ENCODE measurements at regions not wholly inside any gene's neighbourhood (a gene's known extent, or its start where the extent isn't known, plus 50 kb on each side); places are given as distances from the start of the nearest gene placed in this dataset.

GRCh38 chr1:8112611-8113261 is 86.6 kb upstream of the ERRFI1 start:
- DNase-seq, result no peak

DNA sequence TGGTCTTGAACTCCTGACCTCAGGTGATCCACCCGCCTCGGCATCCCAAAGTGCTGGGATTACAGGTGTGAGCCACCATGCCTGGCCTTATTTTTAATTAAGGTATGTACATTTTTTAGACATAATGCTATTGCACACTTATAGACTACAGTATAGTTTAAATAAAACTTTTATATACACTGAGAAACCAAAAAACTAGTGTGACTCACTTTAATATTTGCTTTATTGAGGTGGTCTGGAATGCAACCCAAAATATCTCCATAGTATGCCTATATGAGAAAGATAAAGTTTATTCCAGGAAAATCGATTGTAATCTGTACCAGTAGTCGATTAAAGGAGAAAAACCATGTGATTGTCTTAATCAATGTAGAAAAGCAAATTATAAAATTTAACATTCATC is 85.5 kb upstream of the ERRFI1 start:
- DNase-seq, result no peak

DNA sequence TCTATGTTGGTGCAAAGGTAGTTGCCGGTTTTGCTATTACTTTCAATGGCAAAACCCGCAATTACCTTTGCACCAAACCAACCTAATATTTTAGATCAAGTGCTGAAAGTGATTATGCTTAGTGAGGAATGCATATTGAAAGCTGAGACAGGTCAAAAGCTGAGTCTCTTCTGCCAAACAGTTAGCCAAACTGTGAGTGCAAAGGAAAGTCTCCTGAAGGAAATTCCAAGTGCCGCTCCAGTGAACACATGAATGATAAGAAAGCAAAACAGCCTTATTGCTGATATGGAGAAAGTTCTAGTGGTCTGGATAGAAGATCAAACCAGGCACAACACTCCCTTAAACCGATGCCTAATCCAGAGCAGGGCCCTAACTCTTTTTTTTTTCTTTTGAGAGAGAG is 83.1 kb upstream of the ERRFI1 start:
- DNase-seq, result no peak

DNA sequence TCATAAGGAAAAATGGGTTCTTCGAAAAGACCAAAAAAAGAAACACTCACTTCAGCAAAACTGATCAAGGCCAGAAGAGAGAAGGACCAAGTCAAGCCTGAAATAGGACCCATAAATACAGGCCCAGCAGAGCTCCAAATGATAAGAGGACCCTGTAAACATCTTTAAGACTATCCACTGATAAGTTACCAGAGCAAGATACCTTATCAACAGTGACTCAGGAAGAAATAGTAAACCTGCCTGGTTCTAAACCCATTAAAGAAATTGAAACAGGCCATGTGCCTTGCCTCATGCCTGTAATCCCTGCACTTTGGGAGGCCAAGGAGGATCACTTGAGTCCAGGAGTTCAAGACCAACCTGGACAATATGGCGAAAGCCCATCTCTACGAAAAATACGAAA is 81.8 kb upstream of the ERRFI1 start:
- DNase-seq, result no peak

DNA sequence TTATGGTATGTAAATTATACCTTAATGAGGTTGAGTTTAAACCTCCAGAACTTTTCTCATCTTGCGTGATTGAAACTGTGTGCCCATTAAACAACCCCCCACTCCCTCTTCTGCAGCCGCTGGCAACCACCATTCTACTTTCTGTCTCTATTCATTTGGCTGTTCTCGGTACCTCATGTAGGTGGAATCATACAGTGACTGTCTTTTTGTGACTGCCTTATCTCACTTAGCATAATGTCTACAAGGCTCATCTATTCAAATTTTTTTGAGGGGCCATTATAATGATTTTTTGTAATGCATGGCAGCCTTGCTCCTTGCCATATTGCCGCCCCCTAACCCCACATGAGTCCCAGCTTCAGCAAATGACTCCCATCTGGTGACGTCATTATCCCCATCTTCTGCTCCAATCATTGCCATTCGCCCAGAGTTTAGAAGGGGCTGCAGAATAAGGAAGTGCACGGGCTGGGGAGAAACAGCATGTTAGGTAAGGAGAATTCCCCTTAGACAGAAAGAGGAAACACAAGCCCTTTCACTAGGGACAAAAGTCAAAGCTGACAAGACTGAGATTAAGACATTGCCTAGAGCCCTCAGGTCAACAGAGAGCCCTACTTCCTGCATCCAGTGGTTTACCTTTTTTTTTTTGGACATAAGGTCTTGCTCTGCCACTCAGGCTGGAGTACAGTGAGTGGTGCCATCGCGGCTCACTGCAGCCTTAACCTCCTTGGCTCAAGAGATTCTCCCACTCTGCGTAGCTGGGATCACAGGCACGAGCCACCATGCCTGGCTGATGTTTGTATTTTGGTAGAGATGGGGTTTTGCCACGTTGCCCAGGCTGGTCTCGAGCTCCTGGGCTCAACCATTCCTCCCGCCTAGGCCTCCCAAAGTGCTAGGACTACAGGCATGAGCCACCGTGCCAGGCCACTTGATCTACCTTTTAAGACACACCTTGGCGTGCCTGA is 78.4 kb upstream of the ERRFI1 start:
- DNase-seq, result no peak

- DNase-seq, result no peak
Observed at GRCh38 chr1:8097908-8098307, 71.8 kb upstream of the ERRFI1 start.

- DNase-seq, result peak; percentile 66
Observed at GRCh38 chr1:8097077-8097799, 71.1 kb upstream of the ERRFI1 start.

- DNase-seq, result no peak
Observed at GRCh38 chr1:8096105-8097011, 70.2 kb upstream of the ERRFI1 start.

- no peak for DNase-seq
Observed at GRCh38 chr1:8095584-8095983, 69.5 kb upstream of the ERRFI1 start.

- no peak for DNase-seq
Observed at GRCh38 chr1:8094481-8095241, 68.6 kb upstream of the ERRFI1 start.

- no peak for DNase-seq
Observed at GRCh38 chr1:8093221-8093980, 67.3 kb upstream of the ERRFI1 start.

DNA sequence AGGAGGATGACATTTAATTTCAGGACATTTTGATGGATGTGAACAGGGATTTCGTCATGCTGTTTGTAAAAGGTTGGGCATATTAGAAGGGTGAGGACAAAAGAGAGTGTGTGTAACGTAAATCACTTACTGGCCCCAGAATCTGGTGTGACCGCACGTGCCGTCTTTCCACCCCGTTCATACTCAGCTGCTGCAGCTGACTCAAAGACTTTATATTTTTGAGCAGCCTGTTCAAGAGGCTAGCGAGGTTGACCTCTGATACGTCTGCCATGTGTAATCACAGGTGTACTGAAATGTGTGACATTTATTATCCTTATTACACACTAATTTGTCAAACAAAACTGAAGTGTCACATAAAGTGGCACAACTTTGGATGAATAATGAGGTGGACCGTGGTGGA is 66.5 kb upstream of the ERRFI1 start:
- DNase-seq, result no peak

- no peak for DNase-seq
Observed at GRCh38 chr1:8091691-8092090, 65.6 kb upstream of the ERRFI1 start.

DNA sequence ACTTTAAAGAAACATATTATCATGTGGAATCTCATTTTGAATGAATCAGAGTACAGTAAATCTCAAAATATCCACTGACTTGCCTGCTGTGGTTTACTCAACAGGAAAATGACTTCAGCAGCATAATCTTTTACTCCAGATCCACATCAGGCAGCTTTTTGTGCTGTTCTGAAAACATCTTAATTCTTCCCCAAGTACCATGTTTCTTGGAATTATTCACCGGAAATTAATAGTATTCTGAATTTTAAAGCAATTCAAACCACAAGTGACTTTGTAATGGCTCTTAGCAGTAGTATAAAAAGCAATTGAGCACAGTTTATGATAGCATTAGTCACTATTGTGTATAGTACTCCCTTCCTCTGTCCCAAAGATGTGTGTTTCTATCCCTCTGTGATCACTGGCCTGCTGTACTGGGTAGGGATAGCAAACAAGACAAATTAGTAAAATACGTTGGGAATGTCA is 64.2 kb upstream of the ERRFI1 start:
- no peak for DNase-seq

- DNase-seq, result no peak
Observed at GRCh38 chr1:8089535-8090228, 63.6 kb upstream of the ERRFI1 start.

DNA sequence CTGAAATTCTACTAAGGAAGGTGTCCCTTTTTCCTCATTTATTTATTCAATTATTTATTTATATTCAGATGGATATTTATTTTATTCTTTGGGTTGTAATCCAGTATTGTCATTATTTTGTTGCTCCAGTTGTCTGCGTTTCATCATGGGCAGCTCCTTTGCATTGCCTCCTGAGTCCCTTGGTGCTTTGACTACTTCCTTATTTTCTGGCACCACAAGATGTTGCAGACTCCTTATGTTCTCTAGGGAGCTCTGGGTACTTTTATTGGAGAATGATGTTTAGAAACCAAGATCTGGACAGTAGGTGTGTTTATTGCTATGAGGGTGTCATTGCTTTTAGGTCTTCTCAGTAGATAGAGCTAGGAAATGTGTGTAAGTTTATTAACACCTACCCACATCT is 59.9 kb upstream of the ERRFI1 start:
- no peak for DNase-seq

DNA sequence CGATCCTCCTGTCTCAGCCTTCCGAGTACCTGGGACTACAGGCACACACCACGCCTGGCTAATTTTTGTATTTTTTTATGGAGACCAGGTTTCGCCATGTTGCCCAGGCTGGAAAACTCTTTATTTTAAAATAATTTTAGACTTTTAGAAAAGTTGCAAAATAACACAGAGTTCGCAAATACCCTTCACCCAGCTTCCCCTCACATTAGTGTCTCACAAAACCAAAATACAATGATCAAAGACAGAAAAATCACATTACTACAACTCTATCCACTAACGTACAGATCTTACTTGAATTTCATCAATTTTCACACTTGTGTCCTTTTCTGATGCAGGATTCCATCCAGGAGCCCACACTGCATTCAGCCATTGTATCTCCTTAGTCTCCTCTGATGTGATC is 58.8 kb upstream of the ERRFI1 start:
- no peak for DNase-seq

- no peak for DNase-seq
Observed at GRCh38 chr1:8083739-8084484, 57.8 kb upstream of the ERRFI1 start.

DNA sequence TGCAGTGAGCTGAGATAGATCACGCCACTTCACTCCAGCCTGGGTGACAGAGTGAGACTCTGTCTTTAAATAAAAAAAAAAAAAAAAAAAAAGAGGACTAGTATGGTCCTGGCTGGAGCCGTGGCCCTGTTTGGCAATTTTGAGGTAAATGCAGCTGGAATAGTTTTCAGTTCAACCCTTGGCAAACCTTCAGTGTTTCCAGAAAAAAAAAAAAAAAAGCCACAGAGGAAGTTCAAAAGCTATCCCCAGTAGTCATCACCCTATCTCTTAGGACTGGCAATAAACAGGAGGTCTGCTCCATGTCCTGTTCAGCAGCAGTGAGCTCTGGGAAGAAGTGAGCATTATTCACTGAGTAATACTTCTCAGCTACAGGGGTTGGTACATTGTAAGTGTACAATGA is 56.8 kb upstream of the ERRFI1 start:
- DNase-seq, result no peak
